DND-41 (cell line): ENCODE measurements at regions not wholly inside any gene's neighbourhood (a gene's known extent, or its start where the extent isn't known, plus 50 kb on each side); places are given as distances from the start of the nearest gene placed in this dataset.

Experiments used
- CTCF ChIP-seq: IDR thresholded peaks from 2 replicates; pipeline ENCODE4 v1.5.1; 2012; ENCODE audit warnings: borderline replicate concordance, low read length, moderate library complexity, mild to moderate bottlenecking; ENCODE audit not compliant: poor library complexity, severe bottlenecking; ENCODE audit errors: extremely low read depth
- EZH2 ChIP-seq: IDR thresholded peaks from 3 replicates; pipeline ENCODE4 v1.6.1; 2012; ENCODE audit warnings: borderline replicate concordance, low read depth, mild to moderate bottlenecking, moderate library complexity, low read length, inconsistent platforms; ENCODE audit not compliant: severe bottlenecking

DNA sequence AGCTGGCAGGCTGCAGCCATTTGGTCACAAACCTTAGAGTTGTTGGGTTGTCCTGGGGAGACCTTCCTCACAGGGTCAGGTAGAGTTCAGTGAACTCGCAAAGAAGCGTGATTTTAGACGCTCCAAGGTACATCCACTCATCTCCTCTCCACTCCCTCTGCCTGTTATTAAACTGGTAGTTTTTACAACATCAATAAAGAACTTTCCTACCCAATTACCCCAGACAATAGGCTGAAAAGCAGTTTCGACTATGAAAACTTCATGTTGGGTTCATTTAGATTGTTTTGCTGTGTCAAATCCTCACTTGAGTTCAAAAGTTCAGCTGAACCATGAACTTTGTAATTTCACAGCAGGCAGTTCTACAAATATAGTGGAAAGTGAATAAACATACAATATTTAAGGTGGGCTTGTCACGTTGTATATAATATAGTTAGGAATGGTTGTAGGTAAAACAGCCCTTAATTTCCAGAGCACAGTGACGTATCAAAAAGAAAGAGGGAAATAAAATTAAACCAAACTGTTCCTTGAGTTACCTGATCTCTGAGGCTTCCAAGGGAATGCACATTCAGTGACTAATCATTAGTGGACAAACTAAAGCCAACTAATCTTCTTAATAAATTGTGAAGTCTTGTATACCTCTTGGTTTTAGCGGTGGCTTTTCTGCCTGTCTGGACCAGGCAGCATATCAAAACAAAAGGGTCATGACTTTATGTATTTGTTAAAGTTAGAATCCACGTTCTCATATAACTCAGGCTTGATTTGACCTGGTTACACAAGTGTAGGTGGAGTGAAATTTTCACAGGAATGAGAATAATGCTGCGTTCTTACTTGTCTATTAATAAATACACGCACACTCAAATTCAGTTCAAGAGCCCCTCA, 100.5 kb downstream of the CYP26A1 start:
- no peak for TF ChIP-seq CTCF
- no peak for TF ChIP-seq EZH2
